NCI-H128 (cell line): ENCODE measurements at regions not wholly inside any gene's neighbourhood (a gene's known extent, or its start where the extent isn't known, plus 50 kb on each side); places are given as distances from the start of the nearest gene placed in this dataset.
"Not testable (repeated sequence)": the region's sequence is repeated elsewhere in the genome, so short reads cannot be mapped to it uniquely, and the experiment has no call there.

Experiments
- DNase-seq: peaks from one replicate; lab custom pipeline; 2025; ENCODE audit not compliant: unreplicated experiment; lab: John Stamatoyannopoulos, UW

- no peak for DNase-seq
Observed at GRCh38 chr18:40124107-40124506, 1830.9 kb upstream of the PIK3C3 start.

GRCh38 chr18:40120796-40121391 lies 1834.1 kb upstream of the PIK3C3 start:
- DNase-seq: no peak

- no peak for DNase-seq
Observed at GRCh38 chr18:40120356-40120755, 1834.7 kb upstream of the PIK3C3 start.

GRCh38 chr18:40119581-40119980 lies 1835.5 kb upstream of the PIK3C3 start:
- DNase-seq: not testable (repeated sequence)

- DNase-seq: no peak
Observed at GRCh38 chr18:40110455-40110854, 1844.6 kb upstream of the PIK3C3 start.

GRCh38 chr18:40109252-40110049 lies 1845.6 kb upstream of the PIK3C3 start:
- peak; percentile 22 for DNase-seq

- DNase-seq: peak; percentile 14
Observed at GRCh38 chr18:40108596-40108995, 1846.4 kb upstream of the PIK3C3 start.

- DNase-seq: no peak
Observed at GRCh38 chr18:40102903-40103302, 1852.1 kb upstream of the PIK3C3 start.

- DNase-seq: no peak
Observed at GRCh38 chr18:40099641-40100040, 1855.4 kb upstream of the PIK3C3 start.

- no peak for DNase-seq
Observed at GRCh38 chr18:40096675-40097074, 1858.4 kb upstream of the PIK3C3 start.

- no peak for DNase-seq
Observed at GRCh38 chr18:40094441-40094840, 1860.6 kb upstream of the PIK3C3 start.

- no peak for DNase-seq
Observed at GRCh38 chr18:40088130-40088529, 1866.9 kb upstream of the PIK3C3 start.

GRCh38 chr18:40079786-40080185 lies 1875.2 kb upstream of the PIK3C3 start:
- DNase-seq: no peak

GRCh38 chr18:40075616-40076015 lies 1879.4 kb upstream of the PIK3C3 start:
- DNase-seq: no peak

- no peak for DNase-seq
Observed at GRCh38 chr18:40072761-40073160, 1882.3 kb upstream of the PIK3C3 start.

GRCh38 chr18:40066368-40066767 lies 1888.7 kb upstream of the PIK3C3 start:
- no peak for DNase-seq

GRCh38 chr18:40063488-40063887 lies 1891.5 kb upstream of the PIK3C3 start:
- DNase-seq: no peak

- DNase-seq: no peak
Observed at GRCh38 chr18:40061086-40061485, 1893.9 kb upstream of the PIK3C3 start.

- no peak for DNase-seq
Observed at GRCh38 chr18:40060562-40060961, 1894.5 kb upstream of the PIK3C3 start.

- DNase-seq: no peak
Observed at GRCh38 chr18:40058811-40059570, 1896.0 kb upstream of the PIK3C3 start.

GRCh38 chr18:40056079-40056692 lies 1898.8 kb upstream of the PIK3C3 start:
- DNase-seq: no peak
